ENCODE measurements at regions not wholly inside any gene's neighbourhood (a gene's known extent, or its start where the extent isn't known, plus 50 kb on each side); places are given as distances from the start of the nearest gene placed in this dataset.

- Histone ChIP-seq H3K4me3 (ENCODE audit: low read depth, low read length) (no peak overlapping the region), H3K27ac (no peak overlapping the region), H3K27me3 (replicated peaks) (peaks cover 3% of the 10 kb centered on the region), H3K36me3 (replicated peaks) (no peaks in the 10 kb centered on the region)
- in situ Hi-C loops (cut with HindIII; ENCODE audit: low pct_ligation_motif_present, low sequenced_read_pairs) = no loop called here
- no peak for DNase-seq
- TF ChIP-seq CTCF (IDR thresholded peaks at IDR 0.05; ENCODE audit: low read depth, low read length, missing control alignments) = no peak
These were observed 87.4 kb upstream of the UBL3 start for GRCh38 chr13:29937841-29938240.

- in situ Hi-C loops (cut with HindIII; ENCODE audit: low pct_ligation_motif_present, low sequenced_read_pairs) = no loop called here
- DNase-seq = no peak
- H3K4me3 ChIP-seq (ENCODE audit: low read depth, low read length) = no peak overlapping the region
These were observed 87.0 kb upstream of the UBL3 start for GRCh38 chr13:29937379-29937778.

GRCh38 chr13:29936956-29937355 is 86.5 kb upstream of the UBL3 start:
- Histone ChIP-seq H3K27ac (no peak overlapping the region), H3K27me3 (replicated peaks) (peaks cover 3% of the 10 kb centered on the region), H3K36me3 (replicated peaks) (no peaks in the 10 kb centered on the region), H3K4me3 (ENCODE audit: low read depth, low read length) (no peak overlapping the region)
- TF ChIP-seq CTCF (IDR thresholded peaks at IDR 0.05; ENCODE audit: low read depth, low read length, missing control alignments) = no peak
- DNase-seq = no peak
- in situ Hi-C loops (cut with HindIII; ENCODE audit: low pct_ligation_motif_present, low sequenced_read_pairs) = no loop called here

More at GRCh38 chr13:29937379-29937778, 87.0 kb upstream of the UBL3 start:
- peaks cover 3% of the 10 kb centered on the region for H3K27me3 ChIP-seq (replicated peaks)
- no peak overlapping the region for H3K27ac ChIP-seq
- no peak for TF ChIP-seq CTCF (IDR thresholded peaks at IDR 0.05; ENCODE audit: low read depth, low read length, missing control alignments)
- H3K36me3 ChIP-seq (replicated peaks) = no peaks in the 10 kb centered on the region

- no peak for TF ChIP-seq CTCF (IDR thresholded peaks at IDR 0.05; ENCODE audit: low read depth, low read length, missing control alignments)
- in situ Hi-C loops (cut with HindIII; ENCODE audit: low pct_ligation_motif_present, low sequenced_read_pairs) = no loop called here
- Histone ChIP-seq H3K27me3 (replicated peaks) (peaks cover 3% of the 10 kb centered on the region), H3K4me3 (ENCODE audit: low read depth, low read length) (no peak overlapping the region), H3K27ac (no peak overlapping the region), H3K36me3 (replicated peaks) (no peaks in the 10 kb centered on the region)
- DNase-seq = no peak
These were observed 85.8 kb upstream of the UBL3 start for GRCh38 chr13:29936051-29936813.

- H3K27ac ChIP-seq = no peak overlapping the region
- no peak for DNase-seq
- no peak for TF ChIP-seq CTCF (IDR thresholded peaks at IDR 0.05; ENCODE audit: low read depth, low read length, missing control alignments)
- in situ Hi-C loops (cut with HindIII; ENCODE audit: low pct_ligation_motif_present, low sequenced_read_pairs) = no loop called here
- H3K27me3 ChIP-seq (replicated peaks) = no peaks in the 10 kb centered on the region
- H3K4me3 ChIP-seq (ENCODE audit: low read depth, low read length) = no peak overlapping the region
- H3K36me3 ChIP-seq (replicated peaks) = no peaks in the 10 kb centered on the region
These were observed 85.0 kb upstream of the UBL3 start for GRCh38 chr13:29935309-29935981.
